LNCAP (cell line): ENCODE measurements at regions not wholly inside any gene's neighbourhood (a gene's known extent, or its start where the extent isn't known, plus 50 kb on each side); places are given as distances from the start of the nearest gene placed in this dataset.

Source experiments
- TF ChIP-seq, protein P1 (sequence below): fragments of 450-650 bp; IDR thresholded peaks from 2 replicates; pipeline ENCODE4 v1.5.1; 2017; ENCODE audit warnings: mild to moderate bottlenecking

DNA sequence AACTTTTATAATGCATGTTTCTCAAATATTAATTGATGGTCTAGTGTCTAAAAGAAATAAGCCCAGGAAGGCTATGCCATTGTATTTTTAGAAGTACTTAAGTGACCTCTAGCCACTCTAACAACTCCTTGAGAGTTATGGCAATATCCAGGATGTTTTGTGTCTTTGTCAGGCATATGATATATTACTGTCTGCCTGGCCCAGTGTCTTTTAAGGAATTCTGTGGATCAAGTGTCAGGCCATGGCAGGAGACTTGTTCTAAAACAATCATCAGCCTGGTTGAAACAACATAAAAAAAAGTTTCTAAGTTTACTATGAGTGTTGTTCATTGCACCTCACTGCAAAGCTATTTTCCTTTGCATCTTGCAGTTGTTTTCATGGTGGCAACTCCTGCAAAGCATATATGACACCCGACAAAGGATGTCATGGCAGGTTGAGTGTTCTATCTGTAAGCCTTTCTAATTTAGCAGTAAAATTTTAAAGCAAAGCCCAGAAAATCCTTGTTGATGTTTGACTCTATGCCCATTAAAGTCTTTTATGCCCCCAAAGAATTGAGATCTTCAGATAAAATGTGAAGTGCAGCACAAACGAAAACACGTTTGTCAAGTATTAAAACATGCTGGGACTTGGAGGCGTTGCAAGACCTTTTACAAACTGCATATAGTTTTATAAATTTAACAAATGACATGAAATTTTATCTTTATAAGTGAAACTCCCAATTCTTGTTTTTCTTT, 89.5 kb upstream of the SLC38A2 start:
- TF ChIP-seq, protein P1, sequence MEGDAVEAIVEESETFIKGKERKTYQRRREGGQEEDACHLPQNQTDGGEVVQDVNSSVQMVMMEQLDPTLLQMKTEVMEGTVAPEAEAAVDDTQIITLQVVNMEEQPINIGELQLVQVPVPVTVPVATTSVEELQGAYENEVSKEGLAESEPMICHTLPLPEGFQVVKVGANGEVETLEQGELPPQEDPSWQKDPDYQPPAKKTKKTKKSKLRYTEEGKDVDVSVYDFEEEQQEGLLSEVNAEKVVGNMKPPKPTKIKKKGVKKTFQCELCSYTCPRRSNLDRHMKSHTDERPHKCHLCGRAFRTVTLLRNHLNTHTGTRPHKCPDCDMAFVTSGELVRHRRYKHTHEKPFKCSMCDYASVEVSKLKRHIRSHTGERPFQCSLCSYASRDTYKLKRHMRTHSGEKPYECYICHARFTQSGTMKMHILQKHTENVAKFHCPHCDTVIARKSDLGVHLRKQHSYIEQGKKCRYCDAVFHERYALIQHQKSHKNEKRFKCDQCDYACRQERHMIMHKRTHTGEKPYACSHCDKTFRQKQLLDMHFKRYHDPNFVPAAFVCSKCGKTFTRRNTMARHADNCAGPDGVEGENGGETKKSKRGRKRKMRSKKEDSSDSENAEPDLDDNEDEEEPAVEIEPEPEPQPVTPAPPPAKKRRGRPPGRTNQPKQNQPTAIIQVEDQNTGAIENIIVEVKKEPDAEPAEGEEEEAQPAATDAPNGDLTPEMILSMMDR = no peak

DNA sequence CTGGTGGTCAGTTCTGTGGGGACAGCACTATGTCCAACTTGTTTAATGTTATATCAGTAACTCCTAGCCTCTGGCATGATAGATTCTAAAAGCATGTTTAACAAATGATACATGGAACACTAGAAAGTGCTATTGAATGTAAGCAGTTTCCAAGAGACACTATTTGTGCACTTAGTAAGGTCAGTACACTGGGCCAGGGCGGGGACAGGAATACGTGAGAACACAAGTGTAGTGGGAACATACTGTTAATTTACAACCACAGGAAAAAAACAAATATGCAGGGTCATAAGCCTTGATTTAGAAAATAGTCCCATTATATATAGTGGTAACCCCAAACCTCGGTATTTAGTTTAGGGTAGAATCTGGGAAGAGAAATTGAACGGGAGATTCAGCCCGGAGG, 88.9 kb upstream of the SLC38A2 start:
- TF ChIP-seq, protein P1 = no peak

DNA sequence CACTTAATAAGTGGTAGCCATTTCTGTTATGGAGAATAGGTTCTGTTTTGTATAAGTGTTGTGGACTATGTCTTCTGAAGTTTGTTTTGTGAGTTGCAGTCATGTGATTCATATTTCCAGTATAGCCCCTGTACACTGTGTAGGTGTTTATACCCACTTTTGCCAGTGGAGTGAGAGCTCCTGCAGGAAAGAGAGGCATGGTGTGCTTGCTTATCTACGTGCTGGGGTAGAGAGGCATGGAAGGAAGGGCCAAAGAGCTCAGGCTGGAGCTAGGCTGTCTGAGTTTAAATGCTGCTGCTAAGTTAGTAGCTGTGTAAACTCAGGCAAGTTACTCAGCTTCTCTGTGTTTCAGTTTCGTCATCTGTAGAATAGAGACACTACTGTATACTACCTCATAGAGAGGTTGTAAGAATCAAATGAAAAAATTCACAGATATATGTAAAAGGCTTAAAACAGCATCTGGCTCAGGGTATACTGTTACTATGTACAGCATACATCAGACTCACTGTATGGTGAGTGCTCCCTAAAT, 88.2 kb upstream of the SLC38A2 start:
- TF ChIP-seq, protein P1 = no peak

DNA sequence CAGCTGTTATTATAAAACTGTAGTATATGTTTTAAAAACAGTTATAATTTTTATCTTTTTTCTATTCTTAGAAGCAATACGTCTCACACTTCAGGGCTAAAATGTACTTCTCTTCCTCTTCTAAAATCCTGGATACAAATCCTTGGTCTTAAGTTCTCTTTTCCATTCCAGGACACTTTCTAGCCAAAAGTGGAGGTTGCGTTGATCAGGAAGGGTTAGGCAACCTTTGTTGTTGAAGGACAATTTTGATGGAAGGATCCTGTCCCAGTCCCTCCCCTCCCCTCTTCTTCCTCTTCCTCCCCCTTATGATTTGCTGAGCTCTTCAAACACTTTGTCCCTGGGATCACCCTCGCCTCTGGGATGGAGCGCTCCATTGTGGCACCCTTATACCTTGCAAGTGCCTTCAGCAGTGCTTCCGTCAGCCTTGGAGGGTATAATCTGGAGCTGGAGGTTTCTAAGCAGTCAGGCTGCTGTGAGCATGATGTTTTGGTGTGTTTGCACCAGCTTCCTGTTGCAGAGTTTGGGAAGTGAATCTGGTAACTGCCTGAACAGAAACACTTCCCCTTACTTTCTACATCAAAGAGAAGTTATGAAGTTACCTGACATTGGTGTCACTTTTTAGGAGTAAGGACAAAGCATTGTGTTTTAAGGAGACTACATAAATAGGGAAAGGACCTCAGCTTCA, 87.4 kb upstream of the SLC38A2 start:
- TF ChIP-seq, protein P1 = no peak

DNA sequence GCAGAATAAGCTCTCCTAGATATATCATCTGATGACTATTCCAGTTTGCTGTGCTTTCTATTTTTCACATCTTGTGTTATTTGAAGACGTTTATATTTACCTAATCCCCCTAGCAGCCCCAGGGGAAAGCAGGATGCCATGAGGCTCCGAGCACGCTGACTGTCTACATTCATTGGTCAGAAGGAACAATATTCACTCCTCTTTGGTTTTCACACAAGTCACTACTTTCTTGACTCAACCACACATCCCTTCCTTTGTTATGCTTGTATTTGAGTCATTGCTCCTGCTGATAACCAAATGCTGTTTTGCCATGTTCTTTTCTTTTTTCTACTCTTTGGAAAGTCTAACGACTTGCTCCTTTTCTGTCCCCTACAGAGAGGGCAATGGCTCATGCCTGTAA, 86.5 kb upstream of the SLC38A2 start:
- TF ChIP-seq, protein P1 = no peak

DNA sequence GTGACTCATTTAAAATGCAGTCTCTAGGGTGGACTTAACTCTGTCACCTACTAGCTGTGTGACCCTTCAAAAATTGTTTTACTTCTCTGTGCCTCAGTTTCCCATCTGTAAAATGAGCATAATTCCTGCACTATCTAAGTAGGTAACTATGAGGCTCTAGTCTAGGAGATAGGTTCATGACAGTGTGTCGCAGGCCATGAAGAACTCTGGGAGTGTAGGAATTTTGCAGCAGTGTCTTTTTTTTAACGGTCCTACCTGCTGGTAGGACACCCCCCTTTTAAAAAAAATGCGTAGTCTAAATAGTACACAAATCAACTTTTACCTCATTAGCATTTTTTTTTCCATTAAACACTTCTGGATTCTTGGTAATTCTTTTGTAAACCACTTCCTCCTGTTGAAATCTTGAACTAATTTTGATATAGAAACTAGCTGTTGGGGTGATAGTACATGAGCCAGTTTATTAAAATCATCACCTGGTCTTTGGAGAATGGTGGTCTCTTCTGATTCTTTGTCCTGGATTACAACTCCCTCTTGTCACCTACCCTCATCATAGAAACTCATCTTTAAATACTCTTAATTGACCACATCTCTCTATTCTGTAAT, 86.0 kb upstream of the SLC38A2 start:
- TF ChIP-seq, protein P1 = no peak

DNA sequence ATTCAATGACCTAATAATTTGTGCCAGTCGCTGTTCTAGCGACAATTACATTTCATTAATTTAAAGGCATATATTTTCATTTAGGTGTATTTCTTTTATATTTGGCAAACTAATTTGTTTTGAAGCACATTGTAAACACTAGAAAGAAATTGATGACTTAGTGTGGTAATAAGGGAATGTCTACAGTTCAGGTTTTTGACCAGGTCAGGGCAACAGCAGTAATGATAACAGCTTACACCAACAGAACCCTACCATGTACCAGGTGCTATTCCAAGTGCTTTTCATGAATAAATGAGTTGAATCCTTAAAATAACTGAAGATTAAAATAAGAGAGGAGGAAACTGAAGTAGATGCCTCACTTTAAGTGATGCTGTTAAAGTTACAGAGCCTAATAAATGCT, 85.4 kb upstream of the SLC38A2 start:
- TF ChIP-seq, protein P1 = no peak
